GM19328 (cell line): ENCODE measurements at regions not wholly inside any gene's neighbourhood (a gene's known extent, or its start where the extent isn't known, plus 50 kb on each side); places are given as distances from the start of the nearest gene placed in this dataset.
"Not testable (repeated sequence)": the region's sequence is repeated elsewhere in the genome, so short reads cannot be mapped to it uniquely, and the experiment has no call there.

ENCODE experiments used
- ATAC-seq: cut with Tn5 transposase; IDR thresholded peaks from one replicate; pipeline ENCODE4 v1.9.1; 2021; ENCODE audit warnings: mild to moderate bottlenecking, moderate library complexity; ENCODE audit not compliant: unreplicated experiment

DNA sequence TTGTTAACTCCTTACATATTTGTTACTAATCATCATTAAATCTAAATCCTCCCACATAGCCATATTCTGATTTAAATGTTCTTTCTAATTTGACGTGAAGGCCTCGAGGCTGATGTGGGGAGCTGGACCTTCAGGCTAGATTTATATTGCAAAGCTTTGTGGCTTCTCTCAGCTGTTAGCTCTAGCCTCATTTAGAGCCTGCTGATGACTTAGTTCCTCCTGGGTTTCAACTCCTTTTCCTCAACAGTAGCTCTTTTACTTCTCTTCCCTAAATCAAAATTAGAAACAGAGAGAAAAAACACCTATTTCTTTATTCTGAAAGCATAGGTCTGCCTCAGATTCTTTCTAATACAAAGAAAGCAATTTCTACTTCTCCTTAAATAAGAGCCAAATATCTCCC, 477.5 kb upstream of the CCDC196 start:
- ATAC-seq = no peak

DNA sequence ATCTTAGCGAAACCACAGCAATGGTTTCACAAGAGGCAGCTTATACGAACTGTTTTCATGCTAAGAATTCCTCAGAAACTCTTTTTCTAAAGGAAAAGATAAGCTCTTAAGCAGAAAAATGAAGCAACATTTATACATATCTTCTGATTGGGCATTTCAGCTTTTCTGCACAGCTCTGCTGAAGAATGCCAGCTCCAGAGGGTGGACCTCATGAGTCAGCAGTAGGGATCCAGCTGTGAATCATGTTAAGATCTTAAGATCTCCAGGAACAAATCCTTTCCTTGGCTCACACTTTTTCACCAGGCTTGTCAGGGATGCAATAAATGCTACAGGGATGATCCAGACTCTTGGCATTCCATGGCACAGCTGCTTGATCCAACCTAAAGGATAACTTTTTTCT, 477.1 kb upstream of the CCDC196 start:
- ATAC-seq = no peak

DNA sequence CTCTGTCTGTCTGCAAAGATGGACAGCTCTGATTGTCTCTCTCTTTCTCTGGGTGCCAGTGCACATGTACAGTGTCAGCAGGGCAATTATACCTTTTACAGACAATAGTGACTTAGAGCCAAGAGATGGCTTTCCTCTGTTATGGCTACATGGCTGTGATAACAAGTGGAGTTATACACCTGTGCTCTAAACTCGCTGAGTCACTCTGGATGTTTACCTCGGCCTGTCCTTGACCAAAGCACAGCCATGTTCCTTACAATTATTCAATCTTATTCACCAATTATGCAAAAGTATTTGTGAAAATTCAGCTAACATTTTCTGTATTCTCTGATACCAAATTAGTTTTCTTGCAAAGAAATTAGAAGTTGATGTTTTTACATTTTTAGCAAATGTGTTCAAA, 475.5 kb upstream of the CCDC196 start:
- ATAC-seq = no peak

DNA sequence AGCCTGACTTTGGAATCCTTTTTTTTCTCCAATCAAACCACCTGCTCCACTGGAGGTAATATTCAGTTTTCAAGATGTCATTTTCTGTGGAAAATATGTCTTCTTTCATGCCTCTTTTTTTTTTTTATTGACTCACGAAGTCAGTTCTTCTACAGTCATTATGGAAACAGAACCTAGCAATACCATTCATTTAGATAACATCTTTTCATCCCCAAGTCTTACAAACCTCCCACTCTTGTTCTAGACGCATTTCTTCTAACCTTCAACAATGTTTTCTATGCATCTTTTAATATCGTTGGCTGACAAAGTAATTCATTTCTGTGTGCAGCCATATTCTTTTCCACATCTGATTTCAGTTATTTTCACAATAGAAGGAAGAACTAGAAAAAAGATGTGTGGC, 474.3 kb upstream of the CCDC196 start:
- no peak for ATAC-seq

DNA sequence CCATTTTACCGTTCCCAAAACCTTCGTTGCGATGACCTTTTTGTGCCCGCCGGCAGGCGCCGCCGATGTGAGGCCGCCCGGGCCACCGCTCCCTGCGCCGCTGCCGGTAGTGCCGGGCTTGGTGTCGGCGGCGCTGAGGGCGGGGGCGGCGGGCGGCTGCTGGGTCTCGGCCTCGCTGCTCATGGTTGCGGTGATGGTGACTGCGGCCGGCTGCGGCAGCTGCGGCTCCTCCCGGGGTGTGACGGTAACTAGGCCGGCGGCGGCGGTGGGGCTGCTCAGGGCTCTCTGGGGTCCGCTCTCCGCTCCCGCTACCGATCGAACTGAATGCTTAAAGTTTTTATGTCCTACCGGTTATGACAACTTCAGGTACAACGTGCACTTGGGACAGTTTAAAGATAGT, 472.6 kb upstream of the CCDC196 start:
- not testable (repeated sequence) for ATAC-seq

- no peak for ATAC-seq
Observed at GRCh38 chr14:66015071-66015780, 470.9 kb upstream of the CCDC196 start.

GRCh38 chr14:66017927-66018326, 468.2 kb upstream of the CCDC196 start:
- ATAC-seq = no peak

DNA sequence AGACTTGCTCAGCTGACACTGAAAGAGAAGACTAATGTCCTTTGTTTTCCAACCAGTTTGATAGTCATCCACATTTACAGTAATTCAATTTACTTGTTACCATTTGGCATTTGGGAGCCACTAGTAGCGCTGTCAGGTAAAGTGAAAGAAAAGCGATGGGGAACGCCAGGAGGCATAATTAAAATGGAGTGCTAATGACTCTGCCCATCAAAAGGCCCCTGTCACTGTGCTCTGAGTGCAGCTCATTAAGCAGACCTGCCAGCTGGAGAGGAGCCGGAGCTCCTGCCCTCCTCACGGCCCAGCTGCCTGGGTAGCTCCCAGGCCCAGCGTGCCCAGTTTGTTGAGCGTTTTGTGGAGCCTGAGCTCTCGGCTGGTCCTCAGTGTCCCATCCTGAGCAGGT, 463.6 kb upstream of the CCDC196 start:
- ATAC-seq = no peak

- ATAC-seq = no peak
Observed at GRCh38 chr14:66025779-66026178, 460.4 kb upstream of the CCDC196 start.

- ATAC-seq = not testable (repeated sequence)
Observed at GRCh38 chr14:66031981-66032380, 454.2 kb upstream of the CCDC196 start.

- ATAC-seq = no peak
Observed at GRCh38 chr14:66032800-66033199, 453.4 kb upstream of the CCDC196 start.

- ATAC-seq = no peak
Observed at GRCh38 chr14:66036547-66036946, 449.6 kb upstream of the CCDC196 start.

GRCh38 chr14:66037361-66037760, 448.8 kb upstream of the CCDC196 start:
- no peak for ATAC-seq

- ATAC-seq = no peak
Observed at GRCh38 chr14:66038212-66038611, 448.0 kb upstream of the CCDC196 start.

GRCh38 chr14:66038618-66039017, 447.6 kb upstream of the CCDC196 start:
- no peak for ATAC-seq

DNA sequence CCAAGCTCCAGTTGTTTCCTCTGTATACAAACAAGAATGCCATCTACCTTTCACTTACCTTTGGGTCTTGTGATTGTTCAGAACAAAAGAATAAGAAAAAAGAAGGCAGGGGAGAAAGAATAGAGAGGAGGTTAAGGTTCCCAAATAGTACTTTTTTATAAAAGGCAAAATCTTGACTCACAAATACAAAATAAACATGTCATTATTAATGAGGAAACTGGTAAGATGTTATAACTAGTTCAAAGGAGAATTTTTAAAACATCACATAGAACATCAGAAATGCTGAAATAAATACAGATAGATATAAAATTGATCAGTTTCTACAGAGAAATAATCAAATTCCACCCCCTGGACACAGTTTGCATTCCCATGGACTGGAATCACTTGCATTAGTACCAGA, 446.7 kb upstream of the CCDC196 start:
- no peak for ATAC-seq

GRCh38 chr14:66041582-66041981, 444.6 kb upstream of the CCDC196 start:
- no peak for ATAC-seq

- no peak for ATAC-seq
Observed at GRCh38 chr14:66043921-66044320, 442.2 kb upstream of the CCDC196 start.

- ATAC-seq = no peak
Observed at GRCh38 chr14:66045572-66046021, 440.6 kb upstream of the CCDC196 start.

GRCh38 chr14:66046035-66046434, 440.1 kb upstream of the CCDC196 start:
- no peak for ATAC-seq

GRCh38 chr14:66046591-66046990, 439.6 kb upstream of the CCDC196 start:
- no peak for ATAC-seq

- ATAC-seq = no peak
Observed at GRCh38 chr14:66056268-66056907, 429.8 kb upstream of the CCDC196 start.
